ENCODE measurements at regions not wholly inside any gene's neighbourhood (a gene's known extent, or its start where the extent isn't known, plus 50 kb on each side); places are given as distances from the start of the nearest gene placed in this dataset.

GRCh38 chr2:75256485-75256884, 57.2 kb upstream of the TACR1 start:
- no peaks in the 10 kb centered on the region for H3K4me1 ChIP-seq (ENCODE audit: insufficient read depth, low read length)
- ChIA-PET CTCF (no interaction called here), POLR2A (ENCODE audit: unreplicated experiment) (no interaction called here)
- H2AFZ ChIP-seq (ENCODE audit: low read length): no peak overlapping the region
- H3K27me3 ChIP-seq (ENCODE audit: low read length): no peaks in the 10 kb centered on the region
- H4K20me1 ChIP-seq (ENCODE audit: low read length): no peaks in the 10 kb centered on the region
- no peaks in the 10 kb centered on the region for H3F3A ChIP-seq (ENCODE audit: low read length, unreplicated experiment)
- no peak overlapping the region for H3K9ac ChIP-seq (ENCODE audit: low read length)
- TF ChIP-seq EZH2 (IDR thresholded peaks at IDR 0.05; ENCODE audit: low read length, unreplicated experiment): no peak
- TF ChIP-seq CTCF (conservative IDR thresholded peaks at IDR 0.05; ENCODE audit: low read depth, low read length): no peak
- TF ChIP-seq EZH2phosphoT487 (IDR thresholded peaks at IDR 0.05; ENCODE audit: borderline replicate concordance, low read length): no peak
- no peak overlapping the region for H3K4me2 ChIP-seq (ENCODE audit: low read length)
- H3K4me3 ChIP-seq (ENCODE audit: low read length): no peak overlapping the region
- ATAC-seq (no peak), DNase-seq (no peak)
- H3K27ac ChIP-seq (ENCODE audit: low read length): no peak overlapping the region
- intact Hi-C loops (cut with micrococcal nuclease): no loop called here
- H3K9me3 ChIP-seq (ENCODE audit: low read length): 0 out of 2 replicates have a peak, but pooled peaks cover 5% of the 10 kb centered on the region
- BruUV-seq (replicated peaks): no TSS peak
- H3K9me2 ChIP-seq (replicated peaks; ENCODE audit: low read length): no peaks in the 10 kb centered on the region
- H3K79me2 ChIP-seq (ENCODE audit: low read length): no peaks in the 10 kb centered on the region
- H3K36me3 ChIP-seq (ENCODE audit: low read depth, low read length): no peaks in the 10 kb centered on the region

- DNase-seq: no peak
- intact Hi-C loops (cut with micrococcal nuclease): no loop called here
- no peak overlapping the region for H3K27ac ChIP-seq (ENCODE audit: low read length)
- POLR2A ChIA-PET (ENCODE audit: unreplicated experiment): no interaction called here
- H4K20me1 ChIP-seq (ENCODE audit: low read length): no peaks in the 10 kb centered on the region
- TF ChIP-seq EZH2phosphoT487 (IDR thresholded peaks at IDR 0.05; ENCODE audit: borderline replicate concordance, low read length) (no peak), EZH2 (IDR thresholded peaks at IDR 0.05; ENCODE audit: low read length, unreplicated experiment) (no peak), CTCF (conservative IDR thresholded peaks at IDR 0.05; ENCODE audit: low read depth, low read length) (no peak)
- no peaks in the 10 kb centered on the region for H3K27me3 ChIP-seq (ENCODE audit: low read length)
- no peak overlapping the region for H2AFZ ChIP-seq (ENCODE audit: low read length)
- no TSS peak for BruUV-seq (replicated peaks)
- no peaks in the 10 kb centered on the region for H3K4me1 ChIP-seq (ENCODE audit: insufficient read depth, low read length)
- H3K9me3 ChIP-seq (ENCODE audit: low read length): no peaks in the 10 kb centered on the region
- ATAC-seq: no peak
- CTCF ChIA-PET: no interaction called here
- no peak overlapping the region for H3K9ac ChIP-seq (ENCODE audit: low read length)
- no peaks in the 10 kb centered on the region for H3K9me2 ChIP-seq (replicated peaks; ENCODE audit: low read length)
- H3K36me3 ChIP-seq (ENCODE audit: low read depth, low read length): no peaks in the 10 kb centered on the region
- no peaks in the 10 kb centered on the region for H3K79me2 ChIP-seq (ENCODE audit: low read length)
- H3K4me3 ChIP-seq (ENCODE audit: low read length): no peak overlapping the region
- no peak overlapping the region for H3K4me2 ChIP-seq (ENCODE audit: low read length)
- H3F3A ChIP-seq (ENCODE audit: low read length, unreplicated experiment): no peaks in the 10 kb centered on the region
These were observed 54.2 kb upstream of the TACR1 start for GRCh38 chr2:75253526-75253925.

- no peak overlapping the region for H3K27ac ChIP-seq (ENCODE audit: low read length)
- H4K20me1 ChIP-seq (ENCODE audit: low read length): no peaks in the 10 kb centered on the region
- intact Hi-C loops (cut with micrococcal nuclease): no loop called here
- no peak overlapping the region for H3K4me3 ChIP-seq (ENCODE audit: low read length)
- no peak overlapping the region for H2AFZ ChIP-seq (ENCODE audit: low read length)
- no peaks in the 10 kb centered on the region for H3K79me2 ChIP-seq (ENCODE audit: low read length)
- H3K9me2 ChIP-seq (replicated peaks; ENCODE audit: low read length): no peaks in the 10 kb centered on the region
- H3K36me3 ChIP-seq (ENCODE audit: low read depth, low read length): no peaks in the 10 kb centered on the region
- H3K9ac ChIP-seq (ENCODE audit: low read length): no peak overlapping the region
- CTCF ChIA-PET: no interaction called here
- TF ChIP-seq CTCF (conservative IDR thresholded peaks at IDR 0.05; ENCODE audit: low read depth, low read length) (no peak), EZH2 (IDR thresholded peaks at IDR 0.05; ENCODE audit: low read length, unreplicated experiment) (no peak), EZH2phosphoT487 (IDR thresholded peaks at IDR 0.05; ENCODE audit: borderline replicate concordance, low read length) (no peak)
- DNase-seq (no peak), ATAC-seq (no peak)
- BruUV-seq (replicated peaks): no TSS peak
- no peaks in the 10 kb centered on the region for H3K4me1 ChIP-seq (ENCODE audit: insufficient read depth, low read length)
- no peaks in the 10 kb centered on the region for H3K9me3 ChIP-seq (ENCODE audit: low read length)
- no peaks in the 10 kb centered on the region for H3K27me3 ChIP-seq (ENCODE audit: low read length)
- H3F3A ChIP-seq (ENCODE audit: low read length, unreplicated experiment): no peaks in the 10 kb centered on the region
- H3K4me2 ChIP-seq (ENCODE audit: low read length): no peak overlapping the region
- POLR2A ChIA-PET (ENCODE audit: unreplicated experiment): no interaction called here
These were observed 52.6 kb upstream of the TACR1 start for GRCh38 chr2:75251896-75252295.
